H1 (cell line): ENCODE measurements at regions not wholly inside any gene's neighbourhood (a gene's known extent, or its start where the extent isn't known, plus 50 kb on each side); places are given as distances from the start of the nearest gene placed in this dataset.

ENCODE experiments used
- CTCF ChIA-PET: fragments of 300-600 bp; sonication (Branson Sonifier 250); formaldehyde crosslinking; loops from one replicate; lab custom pipeline; 2021; ENCODE audit not compliant: partially characterized antibody; lab: Charles Lee
- POLR2A ChIA-PET: fragments of 300-600 bp; sonication (Branson Sonifier 250); formaldehyde crosslinking; loops from one replicate; lab custom pipeline; 2021; ENCODE audit warnings: inconsistent platforms; ENCODE audit not compliant: partially characterized antibody; lab: Charles Lee
- DNase-seq, 2 experiments: peaks; one replicate each; pipeline versions ENCODE4 v3.0.0 to v3.0.0-alpha.2; 2010 to 2022; ENCODE audit warnings: low spot score in 2 of 2, low read depth in 1 of 2, mixed read lengths in 1 of 2
- FAIRE-seq: peaks from 2 replicates; lab custom pipeline; 2011; peaks lifted over from hg19 to GRCh38; lab: Jason Lieb, UNC
- H2AFZ ChIP-seq: 2 replicates; pipeline ENCODE4 v1.8.1; 2012; ENCODE audit warnings: low read length, inconsistent platforms
- H2AK5ac ChIP-seq: 2 replicates; pipeline ENCODE4 v1.6.1; 2013; ENCODE audit warnings: low read depth, low read length
- H2BK120ac ChIP-seq: replicated peaks from 2 replicates; pipeline ENCODE3; 2013; ENCODE audit warnings: low read depth, low read length, inconsistent platforms
- H2BK12ac ChIP-seq: 2 replicates; pipeline ENCODE4 v1.6.1; 2013; ENCODE audit warnings: low read depth, low read length
- H2BK15ac ChIP-seq: 2 replicates; pipeline ENCODE4 v1.6.1; 2013; ENCODE audit warnings: low read length
- H2BK20ac ChIP-seq: 2 replicates; pipeline ENCODE4 v1.6.1; 2013; ENCODE audit warnings: low read length
- H2BK5ac ChIP-seq: 2 replicates; pipeline ENCODE4 v1.6.1; 2013; ENCODE audit warnings: low read depth, low read length
- H3K14ac ChIP-seq: 2 replicates; pipeline ENCODE4 v1.6.1; 2013; ENCODE audit warnings: inconsistent platforms; ENCODE audit not compliant: insufficient read length
- H3K18ac ChIP-seq: 2 replicates; pipeline ENCODE4 v1.6.1; 2013; ENCODE audit warnings: low read length; ENCODE audit errors: extremely low read depth
- H3K23ac ChIP-seq: 2 replicates; pipeline ENCODE4 v1.6.1; 2013; ENCODE audit warnings: inconsistent platforms; ENCODE audit not compliant: insufficient read length
- H3K23me2 ChIP-seq: 2 replicates; pipeline ENCODE4 v1.6.1; 2013; ENCODE audit warnings: low read depth, low read length
- H3K27ac ChIP-seq: 2 replicates; pipeline ENCODE4 v1.6.1; 2011; ENCODE audit warnings: low read depth, low read length, inconsistent platforms
- H3K27me3 ChIP-seq, 4 experiments: replicated peaks in 1 of 4; 1 replicate in 1 of 4; 2 replicates in 3 of 4; pipeline versions ENCODE4 v1.6.1 to v1.8.1; 2011 to 2013; ENCODE audit warnings: low read length in 3 of 4, mild to moderate bottlenecking in 3 of 4, inconsistent platforms in 2 of 4, mixed read lengths in 2 of 4, moderate library complexity in 1 of 4; ENCODE audit not compliant: control insufficient read depth in 3 of 4, insufficient read depth in 3 of 4; ENCODE audit errors: extremely low read depth in 1 of 4
- H3K36me3 ChIP-seq, 4 experiments: 2 replicates each; pipeline versions ENCODE4 v1.6.1 to v1.8.1; 2011 to 2013; ENCODE audit warnings: mild to moderate bottlenecking in 4 of 4, low read length in 3 of 4, moderate library complexity in 2 of 4, control low read depth in 1 of 4, inconsistent platforms in 1 of 4; ENCODE audit not compliant: insufficient read depth in 4 of 4, control insufficient read depth in 2 of 4
- H3K4ac ChIP-seq: replicated peaks from 2 replicates; pipeline ENCODE3; 2013; ENCODE audit warnings: low read length, low read depth, mixed read lengths, inconsistent platforms; ENCODE audit not compliant: insufficient read length
- H3K4me1 ChIP-seq, 4 experiments: replicated peaks in 1 of 4; 1 replicate in 1 of 4; 2 replicates in 3 of 4; pipeline versions ENCODE4 v1.6.1 to v1.8.1; 2011 to 2013; ENCODE audit warnings: low read length in 3 of 4, inconsistent platforms in 2 of 4, mixed read lengths in 1 of 4; ENCODE audit not compliant: insufficient read depth in 4 of 4, control insufficient read depth in 3 of 4
- H3K4me2 ChIP-seq, 2 experiments: 2 replicates each; pipeline versions ENCODE4 v1.6.1 to v1.8.1; 2011 to 2013; ENCODE audit warnings: low read depth in 2 of 2, low read length in 2 of 2, control low read depth in 1 of 2, inconsistent platforms in 1 of 2, mild to moderate bottlenecking in 1 of 2; ENCODE audit not compliant: insufficient read depth in 1 of 2
- H3K4me3 ChIP-seq, 4 experiments: fragments of 200-600, 300-600 bp in 1 of 4; sonication (generic), shearing (Covaris generic), sonication (Bioruptor Twin) in 1 of 4; 2 replicates each; pipeline versions ENCODE4 v1.5.1 to v1.8.1; 2011 to 2016; ENCODE audit warnings: low read length in 4 of 4, low read depth in 3 of 4, control low read depth in 2 of 4, inconsistent platforms in 2 of 4, mild to moderate bottlenecking in 2 of 4, mixed read lengths in 1 of 4, moderate library complexity in 1 of 4; ENCODE audit not compliant: insufficient read depth in 2 of 4; ENCODE audit errors: extremely low read depth in 1 of 4
- H3K56ac ChIP-seq: replicated peaks from 2 replicates; pipeline ENCODE3; 2013; ENCODE audit warnings: low read depth, mild to moderate bottlenecking, mixed read lengths, low read length, inconsistent platforms; ENCODE audit not compliant: insufficient read length
- H3K79me1 ChIP-seq: 2 replicates; pipeline ENCODE4 v1.6.1; 2013; ENCODE audit warnings: low read depth, low read length, control low read depth
- H3K79me2 ChIP-seq, 2 experiments: 2 replicates each; pipeline versions ENCODE4 v1.6.1 to v1.8.1; 2012 to 2013; ENCODE audit warnings: low read length in 2 of 2, mild to moderate bottlenecking in 2 of 2, inconsistent platforms in 1 of 2; ENCODE audit not compliant: insufficient read depth in 2 of 2, control insufficient read depth in 1 of 2
- H3K9ac ChIP-seq, 4 experiments: replicated peaks in 1 of 4; 1 replicate in 1 of 4; 2 replicates in 3 of 4; pipeline versions ENCODE4 v1.6.1 to v1.8.1; 2011 to 2013; ENCODE audit warnings: low read depth in 3 of 4, low read length in 3 of 4, control low read depth in 2 of 4, mild to moderate bottlenecking in 2 of 4, moderate library complexity in 2 of 4, inconsistent platforms in 1 of 4; ENCODE audit errors: extremely low read depth in 1 of 4
- H3K9me3 ChIP-seq, 2 experiments: 2 replicates each; pipeline versions ENCODE4 v1.6.1 to v1.8.1; 2012 to 2013; ENCODE audit warnings: mild to moderate bottlenecking in 2 of 2, moderate library complexity in 2 of 2, control low read depth in 1 of 2, inconsistent platforms in 1 of 2, low read depth in 1 of 2, low read length in 1 of 2, mixed read lengths in 1 of 2; ENCODE audit not compliant: insufficient read depth in 2 of 2
- H4K20me1 ChIP-seq, 2 experiments: replicated peaks in 1 of 2; 2 replicates each; pipeline versions ENCODE3 to v1.8.1; 2011 to 2013; ENCODE audit warnings: inconsistent platforms in 2 of 2, low read length in 2 of 2, mild to moderate bottlenecking in 1 of 2; ENCODE audit not compliant: insufficient read depth in 2 of 2, control insufficient read depth in 1 of 2
- H4K5ac ChIP-seq: 2 replicates; pipeline ENCODE4 v1.6.1; 2013; ENCODE audit warnings: low read length, low read depth, mixed read lengths, inconsistent platforms; ENCODE audit not compliant: insufficient read length
- H4K8ac ChIP-seq: 2 replicates; pipeline ENCODE4 v1.8.0; 2013; ENCODE audit warnings: mild to moderate bottlenecking, moderate library complexity, low read length, inconsistent platforms; ENCODE audit not compliant: insufficient read depth; ENCODE audit errors: extremely low read depth
- H4K91ac ChIP-seq: replicated peaks from 2 replicates; pipeline ENCODE3; 2013; ENCODE audit warnings: low read length, mixed read lengths, inconsistent platforms; ENCODE audit not compliant: insufficient read length
- BRCA1 ChIP-seq: IDR thresholded peaks from 2 replicates; pipeline ENCODE4 v1.6.1; 2012; ENCODE audit warnings: low read depth, low read length, improper control_type of control experiment
- CBX5 ChIP-seq: fragments of 300-800, 300-1000 bp; sonication (generic); IDR thresholded peaks from 2 replicates; pipeline ENCODE4 v1.7.1; 2016; ENCODE audit warnings: antibody characterized with exemption, low read length, low read depth
- CHD2 ChIP-seq: IDR thresholded peaks from 2 replicates; pipeline ENCODE4 v1.6.1; 2012; ENCODE audit warnings: low read length, improper control_type of control experiment
- EGR1 ChIP-seq: IDR thresholded peaks from 2 replicates; pipeline ENCODE4 v1.6.1; 2011; ENCODE audit warnings: low read depth, low read length, borderline replicate concordance
- KDM1A ChIP-seq: fragments of 200-600, 300-600 bp; sonication (generic); IDR thresholded peaks from 2 replicates; pipeline ENCODE4 v1.7.1; 2016; ENCODE audit warnings: mild to moderate bottlenecking, low read length, borderline replicate concordance
- KDM4A ChIP-seq: IDR thresholded peaks from one replicate; pipeline ENCODE4 v1.7.1; 2012; ENCODE audit warnings: low read depth, mild to moderate bottlenecking, moderate library complexity, low read length, inconsistent platforms; ENCODE audit not compliant: severe bottlenecking
- RNF2 ChIP-seq: fragments of 200-900, 300-1000 bp; sonication (generic); IDR thresholded peaks from 2 replicates; pipeline ENCODE4 v1.7.1; 2016; ENCODE audit warnings: borderline replicate concordance, low read depth, mild to moderate bottlenecking, antibody characterized with exemption, low read length; ENCODE audit not compliant: poor library complexity, severe bottlenecking; ENCODE audit errors: missing control alignments
- SIN3A ChIP-seq, 2 experiments: IDR thresholded peaks in 1 of 2; conservative IDR thresholded peaks in 1 of 2; 2 replicates each; pipeline ENCODE4 v1.6.1; 2011 to 2012; ENCODE audit warnings: low read length in 2 of 2, improper control_type of control experiment in 1 of 2, low read depth in 1 of 2, mild to moderate bottlenecking in 1 of 2
- SIRT6 ChIP-seq: IDR thresholded peaks from one replicate; pipeline ENCODE4 v1.7.1; 2012; ENCODE audit warnings: low read length, inconsistent platforms
- SP1 ChIP-seq: IDR thresholded peaks from 2 replicates; pipeline ENCODE4 v1.6.1; 2011; ENCODE audit warnings: low read depth, low read length
- SP4 ChIP-seq: IDR thresholded peaks from 2 replicates; pipeline ENCODE4 v1.6.1; 2012; ENCODE audit warnings: low read length, inconsistent platforms
- SRF ChIP-seq: IDR thresholded peaks from 2 replicates; pipeline ENCODE4 v1.6.1; 2011; ENCODE audit warnings: mild to moderate bottlenecking, low read depth, low read length, moderate library complexity
- TAF7 ChIP-seq: optimal IDR thresholded peaks from 2 replicates; pipeline ENCODE3; 2011; ENCODE audit warnings: low read depth, mild to moderate bottlenecking, inconsistent platforms, low read length, moderate library complexity, borderline replicate concordance
- TBP ChIP-seq: IDR thresholded peaks from 2 replicates; pipeline ENCODE4 v1.6.1; 2011; ENCODE audit warnings: low read depth, low read length, improper control_type of control experiment
- TCF12 ChIP-seq: IDR thresholded peaks from 2 replicates; pipeline ENCODE4 v1.6.1; 2011; ENCODE audit warnings: low read depth, mild to moderate bottlenecking, low read length
- TF ChIP-seq, protein P1 (sequence below): IDR thresholded peaks from 2 replicates; pipeline ENCODE4 v1.6.1; 2011; ENCODE audit warnings: low read length, improper control_type of control experiment

DNA sequence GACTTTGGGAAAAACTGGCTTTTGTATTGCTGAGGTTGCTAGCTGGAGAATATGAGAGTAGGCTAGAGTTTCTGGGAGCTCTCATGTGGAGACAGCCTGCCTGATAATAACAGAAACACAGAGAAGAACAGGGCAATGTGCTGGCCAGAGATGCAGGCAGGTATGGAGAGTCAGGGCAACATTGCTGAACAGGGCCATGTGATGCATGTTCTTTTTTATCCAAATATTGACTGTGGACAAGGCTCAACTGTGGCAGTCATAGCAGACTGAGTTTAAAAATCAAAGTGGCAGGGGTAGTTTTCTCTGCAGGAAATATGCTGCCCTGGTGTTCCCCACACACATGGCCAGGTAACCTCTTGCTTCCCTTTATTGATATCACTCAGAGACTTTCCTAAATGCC lies 381.1 kb downstream of the RASEF start:
- Histone ChIP-seq H3K4me2 (no peak overlapping the region), H3K9me3 (no peaks in the 10 kb centered on the region), H2BK5ac (no peak overlapping the region), H4K20me1 (no peaks in the 10 kb centered on the region), H3K27me3 (no peaks in the 10 kb centered on the region), H2BK12ac (no peak overlapping the region), H2BK15ac (no peak overlapping the region), H3K4me3 (no peak overlapping the region), H3K4me1 (no peaks in the 10 kb centered on the region; a peak in 2 of 7 replicates), H3K23me2 (no peaks in the 10 kb centered on the region), H3K36me3 (no peaks in the 10 kb centered on the region), H4K91ac (no peak overlapping the region), H3K79me2 (no peaks in the 10 kb centered on the region), H3K56ac (no peak overlapping the region), H2BK120ac (no peak overlapping the region), H3K79me1 (no peaks in the 10 kb centered on the region), H2AFZ (no peak overlapping the region), H3K23ac (no peak overlapping the region), H4K8ac (no peak overlapping the region), H3K14ac (no peak overlapping the region), H4K5ac (no peak overlapping the region), H3K27ac (no peak overlapping the region), H3K9ac (no peak overlapping the region), H2BK20ac (peak overlapping the region; percentile 68; the same call in 1 of the 2 replicates), H3K4ac (no peak overlapping the region), H2AK5ac (no peak overlapping the region), H3K18ac (no peak overlapping the region)
- no peak for TF ChIP-seq CHD2
- TF ChIP-seq SIN3A (conservative IDR thresholded peaks at IDR 0.05 in 1 of 2, IDR thresholded peaks at IDR 0.05 in 1 of 2; ENCODE audit: low read depth in 1 of 2, low read length in 2 of 2): no peak
- no peak for TF ChIP-seq EGR1
- TF ChIP-seq, protein P1, sequence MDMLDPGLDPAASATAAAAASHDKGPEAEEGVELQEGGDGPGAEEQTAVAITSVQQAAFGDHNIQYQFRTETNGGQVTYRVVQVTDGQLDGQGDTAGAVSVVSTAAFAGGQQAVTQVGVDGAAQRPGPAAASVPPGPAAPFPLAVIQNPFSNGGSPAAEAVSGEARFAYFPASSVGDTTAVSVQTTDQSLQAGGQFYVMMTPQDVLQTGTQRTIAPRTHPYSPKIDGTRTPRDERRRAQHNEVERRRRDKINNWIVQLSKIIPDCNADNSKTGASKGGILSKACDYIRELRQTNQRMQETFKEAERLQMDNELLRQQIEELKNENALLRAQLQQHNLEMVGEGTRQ: no peak
- no peak for TF ChIP-seq KDM1A
- no peak for TF ChIP-seq RNF2
- TF ChIP-seq SP4: no peak
- TF ChIP-seq TCF12: no peak
- no peak for TF ChIP-seq KDM4A
- TF ChIP-seq BRCA1: no peak
- no peak for TF ChIP-seq SP1
- TF ChIP-seq TBP: no peak
- TF ChIP-seq SRF: no peak
- no peak for TF ChIP-seq TAF7
- no peak for TF ChIP-seq SIRT6
- TF ChIP-seq CBX5: no peak
- CTCF ChIA-PET: interaction anchor here (0.6 kb wide), 1 partner anchor 282 kb away, joined by 3 read pairs; no protein-coding TSS in a partner anchor
- DNase-seq (no peak), FAIRE-seq (no peak)
- POLR2A ChIA-PET: no interaction called here
